Keratinocyte (primary cell): ENCODE measurements at regions not wholly inside any gene's neighbourhood (a gene's known extent, or its start where the extent isn't known, plus 50 kb on each side); places are given as distances from the start of the nearest gene placed in this dataset.

Experiments used
- EZH2 ChIP-seq: IDR thresholded peaks from one replicate; pipeline ENCODE4 v1.6.1; 2012; ENCODE audit warnings: inconsistent platforms, mild to moderate bottlenecking, low read length, moderate library complexity
- TF ChIP-seq, protein P1 (sequence below), 3 experiments: IDR thresholded peaks in 1 of 3; conservative IDR thresholded peaks in 1 of 3; optimal IDR thresholded peaks in 1 of 3; 2 replicates in 2 of 3; 3 replicates in 1 of 3; pipeline versions ENCODE3 to v1.5.1; 2011; ENCODE audit warnings: low read length in 3 of 3, mild to moderate bottlenecking in 3 of 3, moderate library complexity in 2 of 3, control low read depth in 1 of 3, inconsistent platforms in 1 of 3; ENCODE audit not compliant: insufficient read depth in 2 of 3; ENCODE audit errors: extremely low read depth in 1 of 3

DNA sequence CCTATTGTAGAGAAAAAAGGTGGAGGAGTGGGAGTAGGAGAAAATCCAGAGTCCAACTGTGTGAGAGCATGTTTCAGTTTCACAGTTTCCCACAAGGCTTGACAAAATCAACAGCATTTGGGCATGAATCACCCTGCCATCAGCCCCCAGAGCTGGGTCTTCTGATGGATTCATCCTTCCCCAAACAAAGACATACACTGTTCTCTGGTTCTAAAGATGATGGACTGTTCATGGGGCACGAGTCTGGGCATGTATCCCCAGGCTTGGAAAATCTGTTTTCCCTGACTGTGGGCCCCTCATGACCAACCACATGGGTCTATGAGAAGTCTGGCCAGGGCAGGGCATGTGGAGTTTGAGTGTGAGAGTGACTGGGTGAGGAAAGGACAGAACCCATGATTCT, 210.4 kb upstream of the IRX5 start:
- TF ChIP-seq, protein P1, sequence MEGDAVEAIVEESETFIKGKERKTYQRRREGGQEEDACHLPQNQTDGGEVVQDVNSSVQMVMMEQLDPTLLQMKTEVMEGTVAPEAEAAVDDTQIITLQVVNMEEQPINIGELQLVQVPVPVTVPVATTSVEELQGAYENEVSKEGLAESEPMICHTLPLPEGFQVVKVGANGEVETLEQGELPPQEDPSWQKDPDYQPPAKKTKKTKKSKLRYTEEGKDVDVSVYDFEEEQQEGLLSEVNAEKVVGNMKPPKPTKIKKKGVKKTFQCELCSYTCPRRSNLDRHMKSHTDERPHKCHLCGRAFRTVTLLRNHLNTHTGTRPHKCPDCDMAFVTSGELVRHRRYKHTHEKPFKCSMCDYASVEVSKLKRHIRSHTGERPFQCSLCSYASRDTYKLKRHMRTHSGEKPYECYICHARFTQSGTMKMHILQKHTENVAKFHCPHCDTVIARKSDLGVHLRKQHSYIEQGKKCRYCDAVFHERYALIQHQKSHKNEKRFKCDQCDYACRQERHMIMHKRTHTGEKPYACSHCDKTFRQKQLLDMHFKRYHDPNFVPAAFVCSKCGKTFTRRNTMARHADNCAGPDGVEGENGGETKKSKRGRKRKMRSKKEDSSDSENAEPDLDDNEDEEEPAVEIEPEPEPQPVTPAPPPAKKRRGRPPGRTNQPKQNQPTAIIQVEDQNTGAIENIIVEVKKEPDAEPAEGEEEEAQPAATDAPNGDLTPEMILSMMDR (optimal IDR thresholded peaks at IDR 0.05 in 1 of 3, IDR thresholded peaks at IDR 0.05 in 1 of 3, conservative IDR thresholded peaks at IDR 0.05 in 1 of 3; ENCODE audit: extremely low read depth in 1 of 3, insufficient read depth in 2 of 3, low read length in 3 of 3) = no peak
- TF ChIP-seq EZH2 = no peak
